Mesodermal cell (in vitro differentiated cells): ENCODE measurements at regions not wholly inside any gene's neighbourhood (a gene's known extent, or its start where the extent isn't known, plus 50 kb on each side); places are given as distances from the start of the nearest gene placed in this dataset.
"Not testable (repeated sequence)": the region's sequence is repeated elsewhere in the genome, so short reads cannot be mapped to it uniquely, and the experiment has no call there.

Experiments used
- H3K27ac ChIP-seq: 2 replicates; pipeline ENCODE4 v1.7.0; 2013; ENCODE audit warnings: mild to moderate bottlenecking, low read depth, low read length, moderate library complexity; ENCODE audit not compliant: severe bottlenecking
- H3K36me3 ChIP-seq: 2 replicates; pipeline ENCODE4 v1.7.1; 2013; ENCODE audit warnings: mild to moderate bottlenecking, low read length, moderate library complexity; ENCODE audit not compliant: control insufficient read depth, insufficient read depth
- H3K4me1 ChIP-seq: one replicate; pipeline ENCODE4 v1.7.1; 2013; ENCODE audit warnings: mild to moderate bottlenecking, low read length; ENCODE audit not compliant: insufficient read depth, control insufficient read depth, poor library complexity, severe bottlenecking
- H3K4me3 ChIP-seq: 2 replicates; pipeline ENCODE4 v1.7.0; 2013; ENCODE audit warnings: low read length, control low read depth, mild to moderate bottlenecking; ENCODE audit not compliant: insufficient read depth, poor library complexity, severe bottlenecking; ENCODE audit errors: extremely low read depth
- H3K9me3 ChIP-seq: 2 replicates; pipeline ENCODE4 v1.7.1; 2013; ENCODE audit warnings: mild to moderate bottlenecking, low read length, moderate library complexity; ENCODE audit not compliant: control insufficient read depth
- WGBS, 2 experiments: methylation state at CpG; one replicate each; pipeline ENCODE4 v1.1.5; 2013; ENCODE audit warnings: missing lambda C conversion rate in 2 of 2; ENCODE audit not compliant: insufficient coverage in 2 of 2; 5-methylcytosine and 5-hydroxymethylcytosine counted together

DNA sequence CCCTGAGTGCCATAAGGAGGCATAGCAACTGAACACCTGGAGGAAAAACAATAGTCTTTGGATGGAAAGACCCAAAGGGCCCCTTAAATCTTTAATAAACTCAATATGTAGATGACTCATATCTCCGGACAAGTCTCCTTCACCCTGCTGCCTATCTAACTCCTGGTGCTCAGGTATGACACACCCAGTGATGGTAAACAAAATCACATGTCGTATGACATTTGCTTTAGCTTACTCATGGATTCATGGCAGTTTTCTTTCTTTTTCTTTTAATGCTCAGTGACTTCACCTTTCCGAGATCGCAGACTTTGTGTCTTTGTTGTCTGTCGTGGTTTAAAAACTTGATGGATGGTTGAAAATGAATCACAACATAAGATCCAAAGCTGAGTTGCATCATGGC, 208.5 kb upstream of the PROX1 start:
- 96 to 97% methylated on average over 3 to 5 of the region's 5 CpGs for WGBS, 2 experiments
- H3K36me3 ChIP-seq, result no peaks in the 10 kb centered on the region
- H3K4me1 ChIP-seq, result no peaks in the 10 kb centered on the region
- no peaks in the 10 kb centered on the region for H3K9me3 ChIP-seq
- no peak overlapping the region for H3K4me3 ChIP-seq
- no peak overlapping the region for H3K27ac ChIP-seq

- Histone ChIP-seq H3K9me3 (no peaks in the 10 kb centered on the region), H3K27ac (no peak overlapping the region), H3K36me3 (no peaks in the 10 kb centered on the region), H3K4me3 (no peak overlapping the region), H3K4me1 (no peaks in the 10 kb centered on the region)
- WGBS, 2 experiments, result 87 to 88% methylated on average over 16 to 18 of the region's 20 CpGs
Measured at GRCh38 chr1:213782941-213783672, 204.7 kb upstream of the PROX1 start.

GRCh38 chr1:213783893-213784292, 203.9 kb upstream of the PROX1 start:
- H3K9me3 ChIP-seq, result no peaks in the 10 kb centered on the region
- no peaks in the 10 kb centered on the region for H3K4me1 ChIP-seq

GRCh38 chr1:213786683-213787082, 201.1 kb upstream of the PROX1 start:
- no CpG with 5 or more reads among the region's 2 CpGs for WGBS, 2 experiments
- Histone ChIP-seq H3K36me3 (no peaks in the 10 kb centered on the region), H3K4me1 (no peaks in the 10 kb centered on the region), H3K4me3 (no peak overlapping the region), H3K9me3 (no peaks in the 10 kb centered on the region), H3K27ac (no peak overlapping the region)

More at GRCh38 chr1:213783893-213784292, 203.9 kb upstream of the PROX1 start:
- no peaks in the 10 kb centered on the region for H3K36me3 ChIP-seq
- H3K27ac ChIP-seq, result no peak overlapping the region
- no peak overlapping the region for H3K4me3 ChIP-seq
- 60 to 77% methylated on average over 2 of the region's 2 CpGs for WGBS, 2 experiments

DNA sequence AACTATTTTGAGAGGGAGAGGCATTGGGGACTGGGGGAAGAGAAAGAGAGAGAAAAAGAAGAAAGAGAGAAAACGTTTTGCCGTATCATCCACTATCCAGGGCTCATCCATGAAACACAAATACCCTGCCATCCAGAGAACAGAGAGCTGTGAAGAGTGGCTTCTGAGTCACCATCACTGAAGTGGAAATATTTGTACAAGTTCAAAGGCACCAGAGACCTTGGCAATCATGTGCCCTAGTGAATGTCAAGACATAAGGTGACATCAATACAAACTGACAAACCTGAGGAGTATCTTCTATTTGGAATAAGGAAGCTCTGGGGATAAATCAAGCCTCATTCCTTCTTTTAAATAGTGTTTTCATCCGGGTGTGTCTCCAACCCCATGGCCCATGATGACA, 197.2 kb upstream of the PROX1 start:
- WGBS, 2 experiments, result 86% methylated on average over 1 of the region's 3 CpGs; no CpG with 5 or more reads in 1 of the 2 experiments
- H3K36me3 ChIP-seq, result no peaks in the 10 kb centered on the region
- no peak overlapping the region for H3K27ac ChIP-seq
- no peak overlapping the region for H3K4me3 ChIP-seq
- H3K9me3 ChIP-seq, result no peaks in the 10 kb centered on the region
- H3K4me1 ChIP-seq, result no peaks in the 10 kb centered on the region

DNA sequence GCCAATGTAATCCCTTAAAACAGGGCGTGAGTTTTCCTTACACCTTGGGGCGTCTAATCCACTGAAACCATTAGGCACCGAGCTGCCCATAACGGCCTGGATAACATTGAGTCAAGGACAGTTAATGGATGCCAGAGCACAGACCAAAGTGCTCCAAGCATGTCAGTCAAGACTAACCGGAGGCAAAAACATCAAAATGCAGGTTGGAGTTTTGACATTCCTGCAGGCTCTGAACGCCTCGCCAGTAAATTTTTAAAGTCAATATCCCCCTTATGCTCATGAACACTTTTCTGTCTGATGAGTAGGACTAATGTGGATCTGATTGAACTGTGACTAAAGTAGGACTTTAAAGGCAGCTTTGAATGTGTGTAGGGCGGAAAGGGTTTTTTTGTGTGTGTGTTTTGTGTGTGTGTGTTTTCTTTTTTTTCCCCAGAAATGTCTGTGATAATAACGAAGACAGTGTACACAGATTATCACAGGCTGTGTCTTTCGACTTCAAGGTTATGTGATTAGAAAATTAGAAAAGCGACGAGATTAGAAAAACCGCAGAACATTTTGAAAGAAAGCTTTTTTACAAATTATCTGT, 194.2 kb upstream of the PROX1 start:
- Histone ChIP-seq H3K9me3 (no peaks in the 10 kb centered on the region), H3K27ac (no peak overlapping the region), H3K4me3 (no peak overlapping the region), H3K36me3 (no peaks in the 10 kb centered on the region), H3K4me1 (no peaks in the 10 kb centered on the region)
- WGBS, 2 experiments, result 93 to 97% methylated on average over 10 of the region's 13 CpGs

GRCh38 chr1:213796525-213796924, 191.2 kb upstream of the PROX1 start:
- Histone ChIP-seq H3K9me3 (no peaks in the 10 kb centered on the region), H3K4me1 (no peaks in the 10 kb centered on the region), H3K36me3 (no peaks in the 10 kb centered on the region), H3K4me3 (no peak overlapping the region), H3K27ac (no peak overlapping the region)
- 92 to 94% methylated on average over 3 to 6 of the region's 8 CpGs for WGBS, 2 experiments

- H3K4me3 ChIP-seq, H3K27ac ChIP-seq: not testable (repeated sequence)
- no CpG with 5 or more reads among the region's 7 CpGs for WGBS, 2 experiments
Measured at GRCh38 chr1:213808288-213808687, 179.5 kb upstream of the PROX1 start.

DNA sequence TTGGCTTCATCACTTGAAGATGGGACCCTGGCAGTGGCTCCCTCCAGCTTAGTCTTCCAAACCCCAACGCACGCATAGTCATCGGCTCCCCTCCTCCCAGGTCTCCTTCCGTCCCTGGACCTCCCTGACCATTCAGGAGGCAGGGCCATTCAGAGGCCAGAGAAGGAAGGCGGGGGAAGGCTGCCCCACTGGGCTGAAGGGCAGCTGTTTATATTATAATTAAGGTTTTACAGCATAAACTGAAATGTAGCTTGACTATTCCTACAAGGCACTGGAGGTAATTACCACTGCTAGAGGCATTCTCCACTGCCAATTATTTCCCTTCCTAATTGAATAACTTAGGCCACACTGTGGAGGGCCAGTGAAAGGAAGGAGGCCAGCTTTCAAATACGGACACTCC, 170.6 kb upstream of the PROX1 start:
- WGBS, 2 experiments, result 83 to 100% methylated on average over 1 to 2 of the region's 6 CpGs
- no peaks in the 10 kb centered on the region for H3K9me3 ChIP-seq
- no peaks in the 10 kb centered on the region for H3K4me1 ChIP-seq
- H3K27ac ChIP-seq, result no peak overlapping the region
- H3K4me3 ChIP-seq, result no peak overlapping the region
- no peaks in the 10 kb centered on the region for H3K36me3 ChIP-seq

More at GRCh38 chr1:213808288-213808687, 179.5 kb upstream of the PROX1 start:
- not testable (repeated sequence) for H3K36me3 ChIP-seq, H3K9me3 ChIP-seq, H3K4me1 ChIP-seq

GRCh38 chr1:213820362-213821149, 167.2 kb upstream of the PROX1 start:
- Histone ChIP-seq H3K9me3 (no peaks in the 10 kb centered on the region), H3K27ac (no peak overlapping the region), H3K36me3 (no peaks in the 10 kb centered on the region), H3K4me1 (no peaks in the 10 kb centered on the region), H3K4me3 (no peak overlapping the region)
- 83 to 88% methylated on average over 4 to 7 of the region's 9 CpGs for WGBS, 2 experiments
